Common myeloid progenitor, CD34-positive (primary cell): ENCODE measurements at regions not wholly inside any gene's neighbourhood (a gene's known extent, or its start where the extent isn't known, plus 50 kb on each side); places are given as distances from the start of the nearest gene placed in this dataset.

ENCODE experiments used
- CTCF ChIA-PET: fragments of 350-600 bp; sonication (Branson Sonifier 250); formaldehyde crosslinking; loops from one replicate; lab custom pipeline; 2021; ENCODE audit warnings: antibody characterized with exemption; lab: Charles Lee
- POLR2A ChIA-PET: fragments of 350-600 bp; sonication (Branson Sonifier 250); formaldehyde crosslinking; loops from one replicate; lab custom pipeline; 2021; ENCODE audit warnings: antibody characterized with exemption; lab: Charles Lee
- DNase-seq, 3 donors: peaks; one replicate each; pipeline versions ENCODE4 v3.0.0 to v3.0.0-alpha.2; 2013
- H3K27ac ChIP-seq, 2 experiments: 1 replicate in 1 of 2; 2 replicates in 1 of 2; pipeline ENCODE4 v1.7.0; 2013; ENCODE audit warnings: inconsistent platforms in 2 of 2, low read length in 2 of 2, mild to moderate bottlenecking in 2 of 2, low read depth in 1 of 2, moderate library complexity in 1 of 2; ENCODE audit not compliant: severe bottlenecking in 2 of 2, insufficient read depth in 1 of 2, poor library complexity in 1 of 2
- H3K27me3 ChIP-seq, 5 experiments: replicated peaks in 2 of 5; 1 replicate in 3 of 5; 2 replicates in 2 of 5; pipeline versions ENCODE4 v1.6.1 to v1.7.0; 2013; ENCODE audit warnings: low read length in 4 of 5, mild to moderate bottlenecking in 2 of 5, moderate library complexity in 2 of 5, inconsistent platforms in 1 of 5; ENCODE audit not compliant: insufficient read depth in 5 of 5, control insufficient read depth in 4 of 5
- H3K36me3 ChIP-seq, 4 experiments: 1 replicate in 2 of 4; 2 replicates in 2 of 4; pipeline versions ENCODE4 v1.6.1 to v1.7.0; 2013; ENCODE audit warnings: low read length in 3 of 4, control low read depth in 1 of 4, mild to moderate bottlenecking in 1 of 4; ENCODE audit not compliant: control insufficient read depth in 4 of 4, insufficient read depth in 4 of 4
- H3K4me1 ChIP-seq, 4 experiments: 1 replicate in 3 of 4; 2 replicates in 1 of 4; pipeline versions ENCODE4 v1.6.1 to v1.7.1; 2013; ENCODE audit warnings: low read length in 3 of 4, mild to moderate bottlenecking in 3 of 4, control low read depth in 1 of 4, inconsistent platforms in 1 of 4, moderate library complexity in 1 of 4; ENCODE audit not compliant: control insufficient read depth in 4 of 4, insufficient read depth in 4 of 4; ENCODE audit errors: control extremely low read depth in 1 of 4
- H3K4me3 ChIP-seq, 7 experiments: 1 replicate in 4 of 7; 2 replicates in 3 of 7; pipeline versions ENCODE4 v1.5.1 to v1.7.0; 2013; ENCODE audit warnings: mild to moderate bottlenecking in 7 of 7, low read length in 6 of 7, moderate library complexity in 6 of 7, inconsistent platforms in 2 of 7, low read depth in 2 of 7, control low read depth in 1 of 7; ENCODE audit not compliant: insufficient read depth in 4 of 7, control insufficient read depth in 1 of 7; ENCODE audit errors: extremely low read depth in 1 of 7
- H3K9me3 ChIP-seq, 5 experiments: 1 replicate in 4 of 5; 2 replicates in 1 of 5; pipeline versions ENCODE4 v1.6.1 to v1.7.1; 2013; ENCODE audit warnings: low read length in 4 of 5, mild to moderate bottlenecking in 2 of 5, inconsistent platforms in 1 of 5, low read depth in 1 of 5, moderate library complexity in 1 of 5; ENCODE audit not compliant: control insufficient read depth in 4 of 5, insufficient read depth in 2 of 5; ENCODE audit errors: control extremely low read depth in 1 of 5
- WGBS: methylation state at CpG from one replicate; pipeline ENCODE4 v1.1.5; 2013; ENCODE audit not compliant: insufficient coverage; 5-methylcytosine and 5-hydroxymethylcytosine counted together

- CTCF ChIA-PET, result no interaction called here
These were observed 337.0 kb downstream of the EIPR1 start for GRCh38 chr2:3040496-3041140.

GRCh38 chr2:3040066-3040428 is 337.6 kb downstream of the EIPR1 start:
- no peak overlapping the region for H3K27ac ChIP-seq
- no peak for DNase-seq
- H3K4me3 ChIP-seq, result no peak overlapping the region
- no peaks in the 10 kb centered on the region for H3K27me3 ChIP-seq
- no peaks in the 10 kb centered on the region for H3K36me3 ChIP-seq
- peaks cover 0 to 4% (median 0%) of the 10 kb centered on the region in 5 experiments for H3K9me3 ChIP-seq
- ChIA-PET POLR2A (no interaction called here), CTCF (no interaction called here)
- 100% methylated on average over 2 of the region's 2 CpGs for WGBS
- no peaks in the 10 kb centered on the region for H3K4me1 ChIP-seq

More at GRCh38 chr2:3040496-3041140, 337.0 kb downstream of the EIPR1 start:
- 84% methylated on average over 8 of the region's 17 CpGs for WGBS
- Histone ChIP-seq H3K4me1 (no peaks in the 10 kb centered on the region), H3K27me3 (no peaks in the 10 kb centered on the region), H3K36me3 (no peaks in the 10 kb centered on the region), H3K4me3 (no peak overlapping the region), H3K9me3 (peaks cover 0 to 4% (median 0%) of the 10 kb centered on the region in 5 experiments), H3K27ac (no peak overlapping the region)
- POLR2A ChIA-PET, result no interaction called here
- DNase-seq, result no peak

- H3K4me3 ChIP-seq, result no peak overlapping the region
- H3K4me1 ChIP-seq, result no peaks in the 10 kb centered on the region
- peaks cover 0 to 4% (median 0%) of the 10 kb centered on the region in 5 experiments for H3K9me3 ChIP-seq
- no peak for DNase-seq
- no peaks in the 10 kb centered on the region for H3K36me3 ChIP-seq
- POLR2A ChIA-PET, result no interaction called here
- CTCF ChIA-PET, result no interaction called here
- H3K27me3 ChIP-seq, result peaks cover 0 to 1% (median 0%) of the 10 kb centered on the region in 5 experiments
- WGBS, result 91% methylated on average over 16 of the region's 16 CpGs
- no peak overlapping the region for H3K27ac ChIP-seq
These were observed 338.2 kb downstream of the EIPR1 start for GRCh38 chr2:3039188-3040065.

GRCh38 chr2:3038636-3039035 is 339.0 kb downstream of the EIPR1 start:
- WGBS, result 97% methylated on average over 12 of the region's 12 CpGs
- ChIA-PET CTCF (no interaction called here), POLR2A (no interaction called here)
- Histone ChIP-seq H3K36me3 (no peaks in the 10 kb centered on the region), H3K27ac (no peak overlapping the region), H3K4me3 (no peak overlapping the region), H3K27me3 (peaks cover 0 to 3% (median 0%) of the 10 kb centered on the region in 5 experiments), H3K9me3 (peaks cover 0 to 4% (median 0%) of the 10 kb centered on the region in 5 experiments), H3K4me1 (no peaks in the 10 kb centered on the region)
- DNase-seq, result no peak

GRCh38 chr2:3037196-3038194 is 340.1 kb downstream of the EIPR1 start:
- no peaks in the 10 kb centered on the region for H3K36me3 ChIP-seq
- CTCF ChIA-PET, result no interaction called here
- H3K9me3 ChIP-seq, result peaks cover 0 to 4% (median 0%) of the 10 kb centered on the region in 5 experiments
- H3K4me3 ChIP-seq, result no peak overlapping the region
- H3K27me3 ChIP-seq, result peaks cover 0 to 3% (median 0%) of the 10 kb centered on the region in 5 experiments
- 98% methylated on average over 25 of the region's 29 CpGs for WGBS
- no peaks in the 10 kb centered on the region for H3K4me1 ChIP-seq
- no peak for DNase-seq
- POLR2A ChIA-PET, result no interaction called here
- no peak overlapping the region for H3K27ac ChIP-seq

GRCh38 chr2:3036432-3037125 is 341.0 kb downstream of the EIPR1 start:
- Histone ChIP-seq H3K4me3 (no peak overlapping the region), H3K9me3 (peaks cover 0 to 4% (median 0%) of the 10 kb centered on the region in 5 experiments), H3K27ac (no peak overlapping the region), H3K4me1 (no peaks in the 10 kb centered on the region), H3K36me3 (no peaks in the 10 kb centered on the region), H3K27me3 (peaks cover 0 to 3% (median 0%) of the 10 kb centered on the region in 5 experiments)
- ChIA-PET POLR2A (no interaction called here), CTCF (no interaction called here)
- WGBS, result 94% methylated on average over 11 of the region's 18 CpGs
- no peak for DNase-seq
